ENCODE measurements at regions not wholly inside any gene's neighbourhood (a gene's known extent, or its start where the extent isn't known, plus 50 kb on each side); places are given as distances from the start of the nearest gene placed in this dataset.

- TF ChIP-seq POLR2A (IDR thresholded peaks at IDR 0.05; ENCODE audit: low read depth, low read length) (no peak), POLR2AphosphoS5 (IDR thresholded peaks at IDR 0.05; ENCODE audit: low read depth, low read length) (no peak)
Observed at GRCh38 chr7:97305589-97305988, 188.1 kb downstream of the SDHAF3 start.

Measured in GM12892 (cell line).